K562 (cell line): ENCODE measurements at regions not wholly inside any gene's neighbourhood (a gene's known extent, or its start where the extent isn't known, plus 50 kb on each side); places are given as distances from the start of the nearest gene placed in this dataset.
A peak's percentile ranks its signal among the peaks of the same experiment; 100 is the strongest.

Source experiments
- DEAF1 ChIP-seq: fragments of 450-650 bp; formaldehyde crosslinking; IDR thresholded peaks from 2 replicates; pipeline ENCODE4 v1.4.0; 2020; ENCODE audit warnings: mild to moderate bottlenecking, moderate library complexity
- ETV5 ChIP-seq: sonication (generic); formaldehyde crosslinking; IDR thresholded peaks from 2 replicates; pipeline ENCODE4 v1.4.0; 2020; ENCODE audit warnings: low read depth, mild to moderate bottlenecking, missing genetic modification reagents
- FOXP1 ChIP-seq: sonication (generic); formaldehyde crosslinking; IDR thresholded peaks from 2 replicates; pipeline ENCODE4 v1.8.0; 2022; ENCODE audit warnings: mild to moderate bottlenecking, missing genetic modification reagents
- GTF2B ChIP-seq: IDR thresholded peaks from 2 replicates; pipeline ENCODE4 v1.6.1; 2011; ENCODE audit not compliant: insufficient read length; ENCODE audit errors: extremely low read depth
- PTTG1 ChIP-seq: fragments of 450-650 bp; IDR thresholded peaks from 2 replicates; pipeline ENCODE4 v1.6.1; 2016; ENCODE audit warnings: low read depth, mild to moderate bottlenecking, missing genetic modification characterization, missing compliant biosample characterization
- SRSF3 ChIP-seq: fragments of 200-400 bp; formaldehyde crosslinking; IDR thresholded peaks from 2 replicates; pipeline ENCODE4 v1.6.1; 2016; ENCODE audit warnings: mild to moderate bottlenecking, low read length, moderate library complexity; ENCODE audit not compliant: insufficient read depth
- THAP12 ChIP-seq: fragments of 250-450 bp; sonication (Bioruptor Pico); IDR thresholded peaks from 2 replicates; pipeline ENCODE4 v1.9.0; 2021; ENCODE audit warnings: mild to moderate bottlenecking, inconsistent platforms
- ZBTB12 ChIP-seq: fragments of 250-450 bp; sonication (Bioruptor Pico); IDR thresholded peaks from 2 replicates; pipeline ENCODE4 v1.4.0; 2020
- ZBTB49 ChIP-seq: sonication (generic); formaldehyde crosslinking; IDR thresholded peaks from 2 replicates; pipeline ENCODE4 v1.8.0; 2022; ENCODE audit warnings: missing genetic modification reagents, mild to moderate bottlenecking, borderline replicate concordance
- ZBTB9 ChIP-seq: fragments of 450-650 bp; formaldehyde crosslinking; IDR thresholded peaks from 2 replicates; pipeline ENCODE4 v1.4.0; 2020; ENCODE audit warnings: mild to moderate bottlenecking, moderate library complexity
- ZNF592 ChIP-seq: fragments of 450-650 bp; IDR thresholded peaks from 2 replicates; pipeline ENCODE4 v1.6.1; 2017; ENCODE audit warnings: antibody characterized with exemption, mild to moderate bottlenecking

GRCh38 chr9:129495620-129496472, 125.1 kb downstream of the C9orf50 start (continued):
- TF ChIP-seq ZNF592 (no peak), PTTG1 (tag) (no peak), ZBTB9 (CRISPR knock-in tag) (no peak), SRSF3 (no peak), DEAF1 (no peak), ETV5 (CRISPR knock-in tag) (peak; percentile 44; the same call in 1 of the 2 replicates), ZBTB12 (CRISPR knock-in tag) (no peak), FOXP1 (CRISPR knock-in tag) (peak; percentile 14; the same call in 1 of the 2 replicates), GTF2B (no peak), ZBTB49 (peak; percentile 24; the same call in 1 of the 2 replicates), THAP12 (CRISPR knock-in tag) (no peak)
